ENCODE measurements at regions not wholly inside any gene's neighbourhood (a gene's known extent, or its start where the extent isn't known, plus 50 kb on each side); places are given as distances from the start of the nearest gene placed in this dataset.

DNA sequence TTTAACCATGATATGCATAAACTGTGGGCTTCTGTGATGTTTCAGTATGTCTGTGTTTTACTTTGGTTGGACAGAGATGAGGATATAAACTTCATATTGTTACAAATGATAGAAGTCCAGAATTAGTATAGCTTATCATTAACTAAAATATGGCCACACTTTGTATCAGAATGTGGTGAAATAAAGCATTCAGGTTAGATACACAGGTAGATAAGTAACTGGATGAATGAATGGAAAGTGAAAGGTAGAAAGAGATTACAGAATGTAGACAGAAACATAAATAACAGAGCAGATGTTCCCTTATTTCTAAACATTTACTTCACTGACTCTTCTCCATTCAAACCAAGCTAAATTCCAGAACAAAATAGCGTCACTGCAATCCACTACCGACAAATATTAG lies 1033.8 kb downstream of the CDH18 start:
- TF ChIP-seq, protein P1, sequence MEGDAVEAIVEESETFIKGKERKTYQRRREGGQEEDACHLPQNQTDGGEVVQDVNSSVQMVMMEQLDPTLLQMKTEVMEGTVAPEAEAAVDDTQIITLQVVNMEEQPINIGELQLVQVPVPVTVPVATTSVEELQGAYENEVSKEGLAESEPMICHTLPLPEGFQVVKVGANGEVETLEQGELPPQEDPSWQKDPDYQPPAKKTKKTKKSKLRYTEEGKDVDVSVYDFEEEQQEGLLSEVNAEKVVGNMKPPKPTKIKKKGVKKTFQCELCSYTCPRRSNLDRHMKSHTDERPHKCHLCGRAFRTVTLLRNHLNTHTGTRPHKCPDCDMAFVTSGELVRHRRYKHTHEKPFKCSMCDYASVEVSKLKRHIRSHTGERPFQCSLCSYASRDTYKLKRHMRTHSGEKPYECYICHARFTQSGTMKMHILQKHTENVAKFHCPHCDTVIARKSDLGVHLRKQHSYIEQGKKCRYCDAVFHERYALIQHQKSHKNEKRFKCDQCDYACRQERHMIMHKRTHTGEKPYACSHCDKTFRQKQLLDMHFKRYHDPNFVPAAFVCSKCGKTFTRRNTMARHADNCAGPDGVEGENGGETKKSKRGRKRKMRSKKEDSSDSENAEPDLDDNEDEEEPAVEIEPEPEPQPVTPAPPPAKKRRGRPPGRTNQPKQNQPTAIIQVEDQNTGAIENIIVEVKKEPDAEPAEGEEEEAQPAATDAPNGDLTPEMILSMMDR (conservative IDR thresholded peaks at IDR 0.05; ENCODE audit: low read depth in 2 of 2) = no peak
- no peak for TF ChIP-seq EZH2phosphoT487 (IDR thresholded peaks at IDR 0.05; ENCODE audit: unreplicated experiment)
